Non-pigmented ciliary epithelial cell (primary cell): ENCODE measurements at regions not wholly inside any gene's neighbourhood (a gene's known extent, or its start where the extent isn't known, plus 50 kb on each side); places are given as distances from the start of the nearest gene placed in this dataset.
A peak's percentile ranks its signal among the peaks of the same experiment; 100 is the strongest.
"Not testable (repeated sequence)": the region's sequence is repeated elsewhere in the genome, so short reads cannot be mapped to it uniquely, and the experiment has no call there.

Source experiments
- DNase-seq: peaks from one replicate; pipeline ENCODE4 v3.0.0-alpha.2; 2010; ENCODE audit warnings: low read depth

GRCh38 chr3:39558775-39559306 is 91.4 kb downstream of the MOBP start:
- no peak for DNase-seq

- DNase-seq, result no peak
These were observed 92.1 kb downstream of the MOBP start for GRCh38 chr3:39559543-39559942.

GRCh38 chr3:39568508-39568907 is 101.0 kb downstream of the MOBP start:
- DNase-seq, result no peak

GRCh38 chr3:39569095-39569494 is 101.6 kb downstream of the MOBP start:
- no peak for DNase-seq

GRCh38 chr3:39573392-39573791 is 105.9 kb downstream of the MOBP start:
- DNase-seq, result no peak

GRCh38 chr3:39577541-39577940 is 110.1 kb downstream of the MOBP start:
- DNase-seq, result no peak

- DNase-seq, result not testable (repeated sequence)
These were observed 118.7 kb downstream of the MOBP start for GRCh38 chr3:39586215-39586614.

GRCh38 chr3:39587113-39587512 is 119.6 kb downstream of the MOBP start:
- no peak for DNase-seq

GRCh38 chr3:39590806-39591205 is 123.3 kb downstream of the MOBP start:
- no peak for DNase-seq

- DNase-seq, result no peak
These were observed 125.0 kb downstream of the MOBP start for GRCh38 chr3:39592311-39593050.

GRCh38 chr3:39593341-39593740 is 125.9 kb downstream of the MOBP start:
- no peak for DNase-seq

- DNase-seq, result no peak
These were observed 133.8 kb downstream of the MOBP start for GRCh38 chr3:39601241-39601640.

GRCh38 chr3:39605837-39606236 is 138.4 kb downstream of the MOBP start:
- DNase-seq, result no peak

GRCh38 chr3:39626198-39626597 is 158.7 kb downstream of the MOBP start:
- no peak for DNase-seq

- no peak for DNase-seq
These were observed 163.7 kb downstream of the MOBP start for GRCh38 chr3:39631136-39631535.

GRCh38 chr3:39637807-39638206 is 170.3 kb downstream of the MOBP start:
- peak; percentile 22 for DNase-seq

- no peak for DNase-seq
These were observed 170.8 kb downstream of the MOBP start for GRCh38 chr3:39638301-39638700.

- DNase-seq, result peak; percentile 96
These were observed 169.8 kb upstream of the MYRIP start for GRCh38 chr3:39639344-39640236.

GRCh38 chr3:39641274-39641673 is 168.1 kb upstream of the MYRIP start:
- DNase-seq, result no peak

- DNase-seq, result peak; percentile 34
These were observed 165.2 kb upstream of the MYRIP start for GRCh38 chr3:39644176-39644575.

GRCh38 chr3:39651256-39651655 is 158.2 kb upstream of the MYRIP start:
- not testable (repeated sequence) for DNase-seq

GRCh38 chr3:39651993-39652739 is 157.2 kb upstream of the MYRIP start:
- DNase-seq, result no peak
